Suprapubic skin (tissue), 4 donors: ENCODE measurements at regions not wholly inside any gene's neighbourhood (a gene's known extent, or its start where the extent isn't known, plus 50 kb on each side); places are given as distances from the start of the nearest gene placed in this dataset.

Experiments used
- DNase-seq, 2 donors: peaks; one replicate each; pipeline ENCODE4 v3.0.0-alpha.2; 2019; ENCODE audit warnings: low spot score in 2 of 2
- H3K27ac ChIP-seq: fragments of 200-600 bp; sonication (generic); one replicate; pipeline ENCODE4 v1.5.1; 2019
- H3K27me3 ChIP-seq: fragments of 200-600 bp; sonication (generic); one replicate; pipeline ENCODE4 v1.5.1; 2019
- H3K36me3 ChIP-seq: fragments of 200-600 bp; sonication (generic); one replicate; pipeline ENCODE4 v1.5.1; 2019
- H3K4me1 ChIP-seq: fragments of 200-600 bp; sonication (generic); one replicate; pipeline ENCODE4 v1.5.1; 2019
- H3K4me3 ChIP-seq: fragments of 200-600 bp; sonication (generic); one replicate; pipeline ENCODE4 v1.5.1; 2019; ENCODE audit warnings: mild to moderate bottlenecking
- H3K9me3 ChIP-seq: fragments of 200-600 bp; sonication (generic); one replicate; pipeline ENCODE4 v1.5.1; 2019
- CTCF ChIP-seq, 2 donors: fragments of 200-600 bp in 1 of 2; fragments of 450-650 bp in 1 of 2; sonication (generic) in 1 of 2; IDR thresholded peaks; one replicate each; pipeline ENCODE4 v1.5.1; 2016 to 2019; ENCODE audit warnings: antibody characterized with exemption in 2 of 2, mild to moderate bottlenecking in 1 of 2, moderate library complexity in 1 of 2
- EP300 ChIP-seq: sonication (generic); formaldehyde crosslinking; IDR thresholded peaks from one replicate; pipeline ENCODE4 v1.6.1; 2017; ENCODE audit warnings: antibody characterized with exemption
- POLR2A ChIP-seq, 2 donors: fragments of 450-650 bp; IDR thresholded peaks; one replicate each; pipeline ENCODE4 v1.6.1; 2017; ENCODE audit warnings: antibody characterized with exemption in 2 of 2, mild to moderate bottlenecking in 2 of 2, moderate library complexity in 2 of 2
- POLR2AphosphoS5 ChIP-seq, 3 donors: sonication (generic); formaldehyde crosslinking; IDR thresholded peaks; one replicate each; pipeline ENCODE4 v1.6.1; 2017; ENCODE audit warnings: antibody characterized with exemption in 3 of 3
- WGBS: methylation state at CpG from one replicate; pipeline ENCODE4 v1.1.5; 2018; 5-methylcytosine and 5-hydroxymethylcytosine counted together

- no peaks in the 10 kb centered on the region for H3K27me3 ChIP-seq
Observed at GRCh38 chr1:189654906-189655305, 822.8 kb downstream of the BRINP3 start.

GRCh38 chr1:189656628-189657530 lies 820.8 kb downstream of the BRINP3 start:
- Histone ChIP-seq H3K4me3 (no peak overlapping the region), H3K27ac (no peak overlapping the region), H3K9me3 (no peaks in the 10 kb centered on the region), H3K4me1 (no peaks in the 10 kb centered on the region), H3K36me3 (no peaks in the 10 kb centered on the region), H3K27me3 (no peaks in the 10 kb centered on the region)
- 68% methylated on average over 5 of the region's 5 CpGs for WGBS
- no peak for DNase-seq
- no peak for TF ChIP-seq POLR2AphosphoS5 (IDR thresholded peaks at IDR 0.05)
- TF ChIP-seq EP300 = no peak
- no peak for TF ChIP-seq POLR2A (IDR thresholded peaks at IDR 0.05)
- TF ChIP-seq CTCF (IDR thresholded peaks at IDR 0.05) = no peak

More at GRCh38 chr1:189654906-189655305, 822.8 kb downstream of the BRINP3 start:
- H3K4me1 ChIP-seq = no peaks in the 10 kb centered on the region
- no peak overlapping the region for H3K4me3 ChIP-seq
- TF ChIP-seq POLR2A (IDR thresholded peaks at IDR 0.05) (no peak), POLR2AphosphoS5 (IDR thresholded peaks at IDR 0.05) (no peak), CTCF (IDR thresholded peaks at IDR 0.05) (no peak), EP300 (no peak)
- no peaks in the 10 kb centered on the region for H3K9me3 ChIP-seq
- no peak overlapping the region for H3K27ac ChIP-seq
- DNase-seq = no peak
- H3K36me3 ChIP-seq = no peaks in the 10 kb centered on the region

- Histone ChIP-seq H3K9me3 (no peaks in the 10 kb centered on the region), H3K36me3 (no peaks in the 10 kb centered on the region), H3K4me1 (no peaks in the 10 kb centered on the region), H3K27me3 (no peaks in the 10 kb centered on the region), H3K27ac (no peak overlapping the region), H3K4me3 (no peak overlapping the region)
- 76% methylated on average over 6 of the region's 6 CpGs for WGBS
- DNase-seq = no peak
- no peak for TF ChIP-seq POLR2AphosphoS5 (IDR thresholded peaks at IDR 0.05)
- TF ChIP-seq CTCF (IDR thresholded peaks at IDR 0.05) = no peak
- TF ChIP-seq EP300 = no peak
- no peak for TF ChIP-seq POLR2A (IDR thresholded peaks at IDR 0.05)
Observed at GRCh38 chr1:189657715-189658114, 819.9 kb downstream of the BRINP3 start.

- WGBS = 58% methylated on average over 3 of the region's 3 CpGs
- H3K4me1 ChIP-seq = no peaks in the 10 kb centered on the region
- H3K36me3 ChIP-seq = no peaks in the 10 kb centered on the region
- no peak for DNase-seq
- H3K27ac ChIP-seq = no peak overlapping the region
- no peaks in the 10 kb centered on the region for H3K9me3 ChIP-seq
- TF ChIP-seq POLR2AphosphoS5 (IDR thresholded peaks at IDR 0.05) (no peak), EP300 (no peak), CTCF (IDR thresholded peaks at IDR 0.05) (no peak), POLR2A (IDR thresholded peaks at IDR 0.05) (no peak)
- H3K4me3 ChIP-seq = no peak overlapping the region
- H3K27me3 ChIP-seq = no peaks in the 10 kb centered on the region
Observed at GRCh38 chr1:189658381-189658780, 819.3 kb downstream of the BRINP3 start.

- H3K36me3 ChIP-seq = no peaks in the 10 kb centered on the region
Observed at GRCh38 chr1:189659731-189660130, 817.9 kb downstream of the BRINP3 start.

More at GRCh38 chr1:189659731-189660130, 817.9 kb downstream of the BRINP3 start:
- 82% methylated on average over 2 of the region's 2 CpGs for WGBS
- H3K4me1 ChIP-seq = no peaks in the 10 kb centered on the region
- no peaks in the 10 kb centered on the region for H3K9me3 ChIP-seq
- TF ChIP-seq EP300 (no peak), POLR2A (IDR thresholded peaks at IDR 0.05) (no peak), CTCF (IDR thresholded peaks at IDR 0.05) (no peak), POLR2AphosphoS5 (IDR thresholded peaks at IDR 0.05) (no peak)
- H3K4me3 ChIP-seq = no peak overlapping the region
- no peak for DNase-seq
- no peaks in the 10 kb centered on the region for H3K27me3 ChIP-seq
- no peak overlapping the region for H3K27ac ChIP-seq
